A549 (cell line): ENCODE measurements at regions not wholly inside any gene's neighbourhood (a gene's known extent, or its start where the extent isn't known, plus 50 kb on each side); places are given as distances from the start of the nearest gene placed in this dataset.

ENCODE experiments used
- CBX8 ChIP-seq: fragments of 200-600 bp; sonication (generic); IDR thresholded peaks from 2 replicates; pipeline ENCODE4 v1.6.1; 2016
- CTCF ChIP-seq: fragments of >200 bp; sonication (Bioruptor Twin); formaldehyde crosslinking; IDR thresholded peaks from 3 replicates; pipeline ENCODE4 v1.5.1; 2016
- EHMT2 ChIP-seq: fragments of 200-600 bp; sonication (generic); IDR thresholded peaks from 2 replicates; pipeline ENCODE4 v1.6.1; 2016; ENCODE audit warnings: antibody characterized with exemption, low read depth, mild to moderate bottlenecking, moderate library complexity
- FOSL2 ChIP-seq, 2 experiments: fragments of 450-650 bp in 1 of 2; fragments of >200 bp in 1 of 2; sonication (Bioruptor Twin) in 1 of 2; formaldehyde crosslinking; IDR thresholded peaks; 2 replicates each; pipeline versions ENCODE4 v1.5.0 to v1.6.1; 2016 to 2020; ENCODE audit warnings: mild to moderate bottlenecking in 1 of 2, moderate library complexity in 1 of 2
- HDAC2 ChIP-seq: fragments of 200-600 bp; sonication (generic); IDR thresholded peaks from 2 replicates; pipeline ENCODE4 v1.6.1; 2016
- MYC ChIP-seq: IDR thresholded peaks from 2 replicates; pipeline ENCODE4 v1.6.1; 2012; ENCODE audit warnings: mild to moderate bottlenecking, inconsistent platforms, low read length, improper control_type of control experiment, borderline replicate concordance
- POLR2A ChIP-seq: IDR thresholded peaks from 2 replicates; pipeline ENCODE4 v1.6.1; 2012; ENCODE audit warnings: mild to moderate bottlenecking, low read length
- RAD21 ChIP-seq, 2 experiments: fragments of >200 bp in 1 of 2; sonication (Bioruptor Twin) in 1 of 2; formaldehyde crosslinking in 1 of 2; IDR thresholded peaks in 1 of 2; conservative IDR thresholded peaks in 1 of 2; 2 replicates in 1 of 2; 3 replicates in 1 of 2; pipeline ENCODE4 v1.6.1; 2012 to 2018; ENCODE audit warnings: inconsistent platforms in 1 of 2
- TP53 ChIP-seq: fragments of 250-450 bp; sonication (Bioruptor Pico); IDR thresholded peaks from 2 replicates; pipeline ENCODE4 v1.5.0; 2021; ENCODE audit warnings: mild to moderate bottlenecking, moderate library complexity
- TF ChIP-seq, protein P1 (sequence below): fragments of 200-600 bp; sonication (generic); IDR thresholded peaks from 2 replicates; pipeline ENCODE4 v1.6.1; 2016; ENCODE audit warnings: antibody characterized with exemption, mild to moderate bottlenecking, moderate library complexity
- TF ChIP-seq, protein P2 (sequence below): IDR thresholded peaks from 2 replicates; pipeline ENCODE4 v1.6.1; 2012
- TF ChIP-seq, protein P3 (sequence below): IDR thresholded peaks from 2 replicates; pipeline ENCODE4 v1.6.1; 2012

DNA sequence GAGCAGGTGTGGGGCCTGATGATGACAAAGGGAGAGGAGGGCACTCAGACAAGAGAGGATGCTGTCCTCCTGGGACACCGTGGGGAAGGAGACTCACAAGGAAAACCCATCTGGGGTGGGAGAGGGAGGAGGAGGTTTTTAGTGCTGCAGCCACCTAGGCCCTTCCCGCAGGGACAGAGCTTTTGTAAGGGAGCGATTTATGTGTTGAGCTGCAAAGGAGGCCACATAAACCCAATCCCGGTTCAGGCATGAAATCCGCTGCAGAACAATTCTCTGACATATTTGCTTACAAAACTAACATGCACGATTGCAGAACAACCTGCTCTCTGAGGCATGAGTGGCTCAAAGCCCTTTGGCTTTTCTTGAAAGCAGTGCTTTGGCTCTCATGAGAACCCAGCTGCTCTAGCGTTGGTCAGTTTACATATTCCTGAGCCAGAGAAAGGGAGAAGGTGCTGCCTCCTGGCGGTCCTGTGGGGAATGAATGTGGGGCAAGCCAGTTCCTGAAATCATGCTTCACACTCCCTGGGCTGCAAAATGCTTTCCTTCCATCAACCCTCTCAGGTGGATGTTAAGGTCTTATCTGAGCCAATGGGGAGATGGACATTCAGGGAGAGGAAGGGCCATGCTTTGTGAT, 122.4 kb upstream of the NLRP1 start:
- TF ChIP-seq EHMT2: no peak
- peak; percentile 53 for TF ChIP-seq CTCF
- TF ChIP-seq, protein P1, sequence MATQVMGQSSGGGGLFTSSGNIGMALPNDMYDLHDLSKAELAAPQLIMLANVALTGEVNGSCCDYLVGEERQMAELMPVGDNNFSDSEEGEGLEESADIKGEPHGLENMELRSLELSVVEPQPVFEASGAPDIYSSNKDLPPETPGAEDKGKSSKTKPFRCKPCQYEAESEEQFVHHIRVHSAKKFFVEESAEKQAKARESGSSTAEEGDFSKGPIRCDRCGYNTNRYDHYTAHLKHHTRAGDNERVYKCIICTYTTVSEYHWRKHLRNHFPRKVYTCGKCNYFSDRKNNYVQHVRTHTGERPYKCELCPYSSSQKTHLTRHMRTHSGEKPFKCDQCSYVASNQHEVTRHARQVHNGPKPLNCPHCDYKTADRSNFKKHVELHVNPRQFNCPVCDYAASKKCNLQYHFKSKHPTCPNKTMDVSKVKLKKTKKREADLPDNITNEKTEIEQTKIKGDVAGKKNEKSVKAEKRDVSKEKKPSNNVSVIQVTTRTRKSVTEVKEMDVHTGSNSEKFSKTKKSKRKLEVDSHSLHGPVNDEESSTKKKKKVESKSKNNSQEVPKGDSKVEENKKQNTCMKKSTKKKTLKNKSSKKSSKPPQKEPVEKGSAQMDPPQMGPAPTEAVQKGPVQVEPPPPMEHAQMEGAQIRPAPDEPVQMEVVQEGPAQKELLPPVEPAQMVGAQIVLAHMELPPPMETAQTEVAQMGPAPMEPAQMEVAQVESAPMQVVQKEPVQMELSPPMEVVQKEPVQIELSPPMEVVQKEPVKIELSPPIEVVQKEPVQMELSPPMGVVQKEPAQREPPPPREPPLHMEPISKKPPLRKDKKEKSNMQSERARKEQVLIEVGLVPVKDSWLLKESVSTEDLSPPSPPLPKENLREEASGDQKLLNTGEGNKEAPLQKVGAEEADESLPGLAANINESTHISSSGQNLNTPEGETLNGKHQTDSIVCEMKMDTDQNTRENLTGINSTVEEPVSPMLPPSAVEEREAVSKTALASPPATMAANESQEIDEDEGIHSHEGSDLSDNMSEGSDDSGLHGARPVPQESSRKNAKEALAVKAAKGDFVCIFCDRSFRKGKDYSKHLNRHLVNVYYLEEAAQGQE: no peak
- no peak for TF ChIP-seq FOSL2 (IDR thresholded peaks at IDR 0.05)
- TF ChIP-seq FOSL2 (CRISPR knock-in tag; IDR thresholded peaks at IDR 0.05): no peak
- TF ChIP-seq, protein P2, sequence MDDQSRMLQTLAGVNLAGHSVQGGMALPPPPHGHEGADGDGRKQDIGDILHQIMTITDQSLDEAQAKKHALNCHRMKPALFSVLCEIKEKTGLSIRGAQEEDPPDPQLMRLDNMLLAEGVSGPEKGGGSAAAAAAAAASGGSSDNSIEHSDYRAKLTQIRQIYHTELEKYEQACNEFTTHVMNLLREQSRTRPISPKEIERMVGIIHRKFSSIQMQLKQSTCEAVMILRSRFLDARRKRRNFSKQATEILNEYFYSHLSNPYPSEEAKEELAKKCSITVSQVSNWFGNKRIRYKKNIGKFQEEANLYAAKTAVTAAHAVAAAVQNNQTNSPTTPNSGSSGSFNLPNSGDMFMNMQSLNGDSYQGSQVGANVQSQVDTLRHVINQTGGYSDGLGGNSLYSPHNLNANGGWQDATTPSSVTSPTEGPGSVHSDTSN: no peak
- TF ChIP-seq MYC: no peak
- TF ChIP-seq POLR2A: no peak
- TF ChIP-seq RAD21 (conservative IDR thresholded peaks at IDR 0.05 in 1 of 2, IDR thresholded peaks at IDR 0.05 in 1 of 2): peak; percentile 53 to 72
- TF ChIP-seq TP53 (CRISPR knock-in tag): no peak
- TF ChIP-seq CBX8: no peak
- TF ChIP-seq HDAC2: no peak
- TF ChIP-seq, protein P3, sequence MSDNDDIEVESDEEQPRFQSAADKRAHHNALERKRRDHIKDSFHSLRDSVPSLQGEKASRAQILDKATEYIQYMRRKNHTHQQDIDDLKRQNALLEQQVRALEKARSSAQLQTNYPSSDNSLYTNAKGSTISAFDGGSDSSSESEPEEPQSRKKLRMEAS: no peak
